H1 (cell line): ENCODE measurements at regions not wholly inside any gene's neighbourhood (a gene's known extent, or its start where the extent isn't known, plus 50 kb on each side); places are given as distances from the start of the nearest gene placed in this dataset.

Experiments used
- EZH2 ChIP-seq: fragments of 200-600 bp; sonication (generic); IDR thresholded peaks from 2 replicates; pipeline ENCODE4 v1.7.1; 2012; ENCODE audit warnings: low read depth, mild to moderate bottlenecking, moderate library complexity, low read length, inconsistent platforms; ENCODE audit not compliant: severe bottlenecking
- GABPA ChIP-seq: IDR thresholded peaks from 2 replicates; pipeline ENCODE4 v1.6.1; 2011; ENCODE audit warnings: mild to moderate bottlenecking, low read length, moderate library complexity, borderline replicate concordance; ENCODE audit not compliant: insufficient read depth
- HDAC2 ChIP-seq, 2 experiments: fragments of 300-600 bp in 1 of 2; sonication (generic) in 1 of 2; IDR thresholded peaks; 2 replicates each; pipeline ENCODE4 v1.6.1; 2011 to 2012; ENCODE audit warnings: low read depth in 2 of 2, low read length in 2 of 2, mild to moderate bottlenecking in 2 of 2, moderate library complexity in 2 of 2, borderline replicate concordance in 1 of 2, inconsistent platforms in 1 of 2
- PHF8 ChIP-seq: fragments of 200-600 bp; sonication (generic); conservative IDR thresholded peaks from 2 replicates; pipeline ENCODE4 v1.7.1; 2012; ENCODE audit warnings: low read depth, mild to moderate bottlenecking, inconsistent platforms, low read length, moderate library complexity
- POLR2AphosphoS5 ChIP-seq: IDR thresholded peaks from 2 replicates; pipeline ENCODE4 v1.6.1; 2011; ENCODE audit warnings: low read depth, low read length
- SUZ12 ChIP-seq: fragments of 200-600 bp; sonication (generic); IDR thresholded peaks from 2 replicates; pipeline ENCODE4 v1.6.1; 2012; ENCODE audit warnings: mild to moderate bottlenecking, inconsistent platforms, low read length, moderate library complexity, mixed read lengths
- USF2 ChIP-seq: IDR thresholded peaks from 2 replicates; pipeline ENCODE4 v1.6.1; 2011; ENCODE audit warnings: low read length, improper control_type of control experiment
- YY1 ChIP-seq: IDR thresholded peaks from 2 replicates; pipeline ENCODE4 v1.6.1; 2011; ENCODE audit warnings: low read depth, mild to moderate bottlenecking, low read length
- ZNF274 ChIP-seq: IDR thresholded peaks from 2 replicates; pipeline ENCODE4 v1.7.0; 2012; ENCODE audit warnings: low read length, borderline replicate concordance; ENCODE audit errors: extremely low read depth

- TF ChIP-seq EZH2, result no peak
- no peak for TF ChIP-seq YY1
- no peak for TF ChIP-seq SUZ12
- TF ChIP-seq ZNF274, result no peak
- TF ChIP-seq HDAC2 (IDR thresholded peaks at IDR 0.05; ENCODE audit: borderline replicate concordance in 1 of 2, low read depth in 2 of 2, low read length in 2 of 2), result no peak
- TF ChIP-seq POLR2AphosphoS5, result no peak
- TF ChIP-seq USF2, result no peak
- no peak for TF ChIP-seq PHF8
- TF ChIP-seq GABPA, result no peak
Observed at GRCh38 chr2:186423481-186423880, 62.6 kb upstream of the ZC3H15 start.
